HepG2 (cell line): ENCODE measurements at regions not wholly inside any gene's neighbourhood (a gene's known extent, or its start where the extent isn't known, plus 50 kb on each side); places are given as distances from the start of the nearest gene placed in this dataset.

Experiments
- KDM1A ChIP-seq: IDR thresholded peaks from 2 replicates; pipeline ENCODE4 v1.6.1; 2016; ENCODE audit warnings: missing compliant biosample characterization
- YY1 ChIP-seq: IDR thresholded peaks from 2 replicates; pipeline ENCODE4 v1.6.1; 2011; ENCODE audit warnings: low read length, low read depth, moderate library complexity, mild to moderate bottlenecking; ENCODE audit not compliant: insufficient read depth, insufficient replicate concordance
- ZFP1 ChIP-seq: IDR thresholded peaks from 2 replicates; pipeline ENCODE4 v1.6.1; 2016
- ZNF557 ChIP-seq: sonication (generic); formaldehyde crosslinking; IDR thresholded peaks from 2 replicates; pipeline ENCODE4 v1.4.0; 2020; ENCODE audit warnings: missing genetic modification reagents
- TF ChIP-seq, protein P1 (sequence below): sonication (generic); formaldehyde crosslinking; conservative IDR thresholded peaks from 2 replicates; pipeline ENCODE4 v1.4.0; 2020; ENCODE audit warnings: missing genetic modification reagents

DNA sequence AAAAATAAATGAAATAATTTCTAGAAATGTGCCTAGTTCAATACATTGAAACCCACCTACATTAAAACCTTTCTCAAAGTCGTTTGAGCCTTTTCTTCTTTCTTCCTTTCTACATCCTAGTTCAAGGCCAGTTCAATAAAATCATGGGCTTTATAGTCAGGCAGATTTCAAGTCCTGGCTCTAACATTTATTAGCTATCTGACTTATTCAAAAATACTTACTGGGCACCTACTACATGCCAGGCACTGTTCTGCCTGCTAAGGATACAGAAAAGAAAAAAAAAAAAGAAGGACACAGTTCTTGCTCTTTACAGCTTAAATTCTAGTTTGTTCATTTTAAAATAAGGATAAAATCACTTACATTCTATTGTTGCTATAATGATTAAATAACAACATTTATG lies 134.2 kb upstream of the FGGY start:
- TF ChIP-seq, protein P1, sequence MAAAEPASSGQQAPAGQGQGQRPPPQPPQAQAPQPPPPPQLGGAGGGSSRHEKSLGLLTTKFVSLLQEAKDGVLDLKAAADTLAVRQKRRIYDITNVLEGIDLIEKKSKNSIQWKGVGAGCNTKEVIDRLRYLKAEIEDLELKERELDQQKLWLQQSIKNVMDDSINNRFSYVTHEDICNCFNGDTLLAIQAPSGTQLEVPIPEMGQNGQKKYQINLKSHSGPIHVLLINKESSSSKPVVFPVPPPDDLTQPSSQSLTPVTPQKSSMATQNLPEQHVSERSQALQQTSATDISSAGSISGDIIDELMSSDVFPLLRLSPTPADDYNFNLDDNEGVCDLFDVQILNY (CRISPR knock-in tag) = no peak
- TF ChIP-seq KDM1A (CRISPR knock-in tag) = no peak
- TF ChIP-seq ZNF557 = no peak
- no peak for TF ChIP-seq YY1
- TF ChIP-seq ZFP1 (CRISPR knock-in tag) = no peak
